Tibial nerve (tissue), 4 donors: ENCODE measurements at regions not wholly inside any gene's neighbourhood (a gene's known extent, or its start where the extent isn't known, plus 50 kb on each side); places are given as distances from the start of the nearest gene placed in this dataset. TPM values are rescaled to one million over a fixed set of nuclear protein-coding genes. Genes with fewer than 3 reads are reported as not detected.

ENCODE experiments used
- DNase-seq, 2 donors: peaks; one replicate each; pipeline ENCODE4 v3.0.0-alpha.2; 2019; ENCODE audit warnings: low spot score in 2 of 2
- H3K27ac ChIP-seq, 4 donors: fragments of 200-600 bp; sonication (generic) in 3 of 4; one replicate each; pipeline ENCODE4 v1.5.1; 2017 to 2019; ENCODE audit warnings: mild to moderate bottlenecking in 1 of 4
- H3K27me3 ChIP-seq, 2 donors: fragments of 200-600 bp; sonication (generic) in 1 of 2; one replicate each; pipeline versions ENCODE4 v1.5.1 to v1.6.0; 2017 to 2019
- H3K36me3 ChIP-seq, 3 donors: fragments of 200-600 bp; sonication (generic); one replicate each; pipeline ENCODE4 v1.5.1; 2018 to 2019
- H3K4me1 ChIP-seq, 4 donors: fragments of 200-600 bp; sonication (generic) in 3 of 4; one replicate each; pipeline ENCODE4 v1.5.1; 2017 to 2019
- H3K4me3 ChIP-seq, 4 donors: fragments of 200-600 bp; sonication (generic) in 3 of 4; one replicate each; pipeline ENCODE4 v1.5.1; 2017 to 2019; ENCODE audit warnings: mild to moderate bottlenecking in 1 of 4, moderate library complexity in 1 of 4
- H3K9me3 ChIP-seq, 4 donors: fragments of 200-600 bp; sonication (generic) in 3 of 4; one replicate each; pipeline ENCODE4 v1.5.1; 2017 to 2019
- EP300 ChIP-seq, 2 donors: sonication (generic); formaldehyde crosslinking; IDR thresholded peaks; one replicate each; pipeline ENCODE4 v1.6.1; 2017; ENCODE audit warnings: antibody characterized with exemption in 2 of 2, mild to moderate bottlenecking in 1 of 2
- POLR2A ChIP-seq, 2 donors: fragments of 450-650 bp; IDR thresholded peaks; one replicate each; pipeline ENCODE4 v1.6.1; 2017; ENCODE audit warnings: antibody characterized with exemption in 2 of 2, mild to moderate bottlenecking in 2 of 2, moderate library complexity in 2 of 2
- WGBS, 2 donors: methylation state at CpG; one replicate each; pipeline ENCODE4 v1.1.5; 2018; 5-methylcytosine and 5-hydroxymethylcytosine counted together
- small RNA-seq: library from RNA; depleted of rRNA; stranded (forward); fragments of <200 nt; gene quantifications from one replicate; pipeline ENCODE3, GENCODE V24; 2016
- TF ChIP-seq, protein P1 (sequence below), 5 experiments: fragments of 200-600 bp in 3 of 5; fragments of 450-650 bp in 2 of 5; sonication (generic) in 3 of 5; IDR thresholded peaks; one replicate each; pipeline ENCODE4 v1.5.1; 2016 to 2019; ENCODE audit warnings: antibody characterized with exemption in 5 of 5, mild to moderate bottlenecking in 3 of 5, moderate library complexity in 2 of 5

DNA sequence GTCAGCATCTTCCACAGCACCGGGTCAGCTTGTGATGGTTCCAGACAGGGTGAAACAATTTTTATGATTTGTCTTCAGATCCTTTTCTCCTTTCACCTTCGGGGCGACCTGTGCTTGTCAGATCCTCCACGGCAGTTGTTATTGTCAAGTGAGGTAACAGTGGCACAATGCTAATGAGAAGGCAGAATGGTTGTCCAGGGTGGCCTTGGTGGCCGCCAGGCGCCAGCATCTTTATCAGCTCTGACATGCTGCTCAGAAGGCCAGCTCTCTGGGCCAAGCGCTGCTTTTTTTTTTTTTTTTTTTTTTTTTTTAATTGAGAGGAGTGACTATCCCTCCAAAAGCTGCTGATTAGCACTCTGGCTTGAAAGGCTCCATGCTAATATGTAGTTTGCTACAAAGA, 52.3 kb upstream of the MGAT5 start:
- 93 to 96% methylated on average over 7 of the region's 7 CpGs for WGBS, 2 donors
- H3K9me3 ChIP-seq, result no peaks in the 10 kb centered on the region
- TF ChIP-seq EP300 (IDR thresholded peaks at IDR 0.05) (no peak), POLR2A (IDR thresholded peaks at IDR 0.05) (no peak)
- TF ChIP-seq, protein P1, sequence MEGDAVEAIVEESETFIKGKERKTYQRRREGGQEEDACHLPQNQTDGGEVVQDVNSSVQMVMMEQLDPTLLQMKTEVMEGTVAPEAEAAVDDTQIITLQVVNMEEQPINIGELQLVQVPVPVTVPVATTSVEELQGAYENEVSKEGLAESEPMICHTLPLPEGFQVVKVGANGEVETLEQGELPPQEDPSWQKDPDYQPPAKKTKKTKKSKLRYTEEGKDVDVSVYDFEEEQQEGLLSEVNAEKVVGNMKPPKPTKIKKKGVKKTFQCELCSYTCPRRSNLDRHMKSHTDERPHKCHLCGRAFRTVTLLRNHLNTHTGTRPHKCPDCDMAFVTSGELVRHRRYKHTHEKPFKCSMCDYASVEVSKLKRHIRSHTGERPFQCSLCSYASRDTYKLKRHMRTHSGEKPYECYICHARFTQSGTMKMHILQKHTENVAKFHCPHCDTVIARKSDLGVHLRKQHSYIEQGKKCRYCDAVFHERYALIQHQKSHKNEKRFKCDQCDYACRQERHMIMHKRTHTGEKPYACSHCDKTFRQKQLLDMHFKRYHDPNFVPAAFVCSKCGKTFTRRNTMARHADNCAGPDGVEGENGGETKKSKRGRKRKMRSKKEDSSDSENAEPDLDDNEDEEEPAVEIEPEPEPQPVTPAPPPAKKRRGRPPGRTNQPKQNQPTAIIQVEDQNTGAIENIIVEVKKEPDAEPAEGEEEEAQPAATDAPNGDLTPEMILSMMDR (IDR thresholded peaks at IDR 0.05), result no peak
- peaks cover 0 to 55% (median 22%) of the 10 kb centered on the region in 4 donors for H3K4me1 ChIP-seq
- no peaks in the 10 kb centered on the region for H3K27me3 ChIP-seq
- no peak overlapping the region for H3K27ac ChIP-seq
- no peak overlapping the region for H3K4me3 ChIP-seq
- DNase-seq, result no peak
- no peaks in the 10 kb centered on the region for H3K36me3 ChIP-seq

DNA sequence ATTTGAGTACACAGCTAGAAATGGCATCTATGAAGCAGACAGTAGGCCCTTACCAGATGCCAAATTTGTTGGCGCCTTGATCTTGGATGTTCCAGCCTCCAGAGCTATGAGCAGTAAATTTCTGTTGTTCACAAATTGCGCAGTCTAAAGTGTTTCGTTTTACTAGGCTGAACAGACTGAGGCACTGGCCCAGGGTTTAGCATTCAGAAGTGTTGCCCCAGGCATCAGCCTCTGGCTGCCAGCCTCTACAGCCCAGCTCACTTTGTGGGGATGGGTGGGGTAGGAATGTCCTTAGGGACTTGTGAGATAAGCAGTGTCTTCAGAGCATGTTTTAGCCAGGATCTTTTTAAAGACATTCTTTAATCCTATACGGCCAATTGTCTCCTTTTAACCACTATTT, 51.5 kb upstream of the MGAT5 start:
- Histone ChIP-seq H3K4me3 (no peak overlapping the region), H3K27ac (no peak overlapping the region), H3K9me3 (no peaks in the 10 kb centered on the region), H3K4me1 (peaks cover 0 to 62% (median 29%) of the 10 kb centered on the region in 4 donors), H3K36me3 (no peaks in the 10 kb centered on the region), H3K27me3 (no peaks in the 10 kb centered on the region)
- DNase-seq, result no peak
- TF ChIP-seq, protein P1 (IDR thresholded peaks at IDR 0.05), result no peak
- TF ChIP-seq EP300 (IDR thresholded peaks at IDR 0.05) (no peak), POLR2A (IDR thresholded peaks at IDR 0.05) (no peak)
- 78 to 82% methylated on average over 4 of the region's 4 CpGs for whole genome bisulfite sequencing, 2 donors

DNA sequence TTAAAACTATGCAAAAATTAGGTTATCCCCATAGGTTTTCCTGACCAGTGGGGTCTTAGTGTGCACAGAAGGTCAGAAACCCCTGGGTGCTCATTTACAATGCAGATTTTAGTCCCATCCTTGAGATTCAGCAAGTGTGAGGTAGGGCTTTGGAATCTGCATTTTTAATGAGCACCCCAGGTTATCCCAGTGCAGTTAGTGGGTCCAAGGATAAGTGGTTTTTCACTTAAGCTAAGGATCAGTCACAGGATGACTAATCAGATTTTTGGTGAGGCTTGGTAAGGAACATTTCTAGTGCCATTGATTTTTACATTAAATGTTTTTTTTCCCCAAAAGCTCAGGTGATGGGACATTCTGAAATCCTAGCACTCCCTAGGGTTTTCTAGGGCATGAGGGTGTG, 50.7 kb upstream of the MGAT5 start:
- Histone ChIP-seq H3K9me3 (no peaks in the 10 kb centered on the region), H3K27me3 (no peaks in the 10 kb centered on the region), H3K27ac (no peak overlapping the region), H3K4me1 (peaks cover 0 to 62% (median 26%) of the 10 kb centered on the region in 4 donors), H3K4me3 (no peak overlapping the region), H3K36me3 (no peaks in the 10 kb centered on the region)
- DNase-seq, result no peak
- TF ChIP-seq POLR2A (IDR thresholded peaks at IDR 0.05) (no peak), EP300 (IDR thresholded peaks at IDR 0.05) (no peak)
- TF ChIP-seq, protein P1 (IDR thresholded peaks at IDR 0.05), result no peak

Small RNA genes in the stretch of these regions (small RNA-seq; reads per million reads assigned to genes)
- not detected for gene MIR3679
